Panc1 (cell line): ENCODE measurements at regions not wholly inside any gene's neighbourhood (a gene's known extent, or its start where the extent isn't known, plus 50 kb on each side); places are given as distances from the start of the nearest gene placed in this dataset.

ENCODE experiments used
- ATAC-seq: fragments of 200-7000 bp; cut with Tn5 transposase; 2 replicates; pipeline ENCODE4 v1.9.1; 2020; ENCODE audit warnings: mild to moderate bottlenecking, moderate library complexity
- BruUV-seq: library from RNA; stranded (reverse); fragments of 400-500 nt; replicated peaks from 2 replicates; lab custom pipeline; 2021; lab: Mats Ljungman, UMichigan
- CTCF ChIA-PET: fragments of 300-600 bp; sonication (Branson Sonifier 250); formaldehyde crosslinking; loops from one replicate; lab custom pipeline; 2022; ENCODE audit warnings: antibody characterized with exemption; lab: Charles Lee
- POLR2A ChIA-PET: fragments of 300-600 bp; sonication (Branson Sonifier 250); formaldehyde crosslinking; loops from one replicate; lab custom pipeline; 2022; ENCODE audit warnings: antibody characterized with exemption; lab: Charles Lee
- DNase-seq: peaks from one replicate; pipeline ENCODE4 v3.0.0-alpha.2; 2010; ENCODE audit warnings: low read depth, low spot score
- H3K27ac ChIP-seq: 2 replicates; pipeline ENCODE4 v1.5.1; 2011; ENCODE audit warnings: mild to moderate bottlenecking, low read length, inconsistent platforms
- H3K27me3 ChIP-seq: fragments of 200-500 bp; sonication (Bioruptor generic); 2 replicates; pipeline ENCODE4 v1.6.0; 2014; ENCODE audit warnings: low read length, inconsistent platforms; ENCODE audit not compliant: control insufficient read depth, insufficient read depth
- H3K36me3 ChIP-seq: fragments of 200-500 bp; sonication (Bioruptor generic); 2 replicates; pipeline ENCODE4 v1.5.1; 2014; ENCODE audit warnings: inconsistent platforms, mild to moderate bottlenecking, low read length, moderate library complexity; ENCODE audit not compliant: control insufficient read depth, insufficient read depth
- H3K4me1 ChIP-seq: 2 replicates; pipeline ENCODE4 v1.5.1; 2011; ENCODE audit warnings: inconsistent platforms, mild to moderate bottlenecking, low read length, moderate library complexity; ENCODE audit not compliant: control insufficient read depth, insufficient read depth
- H3K4me3 ChIP-seq, 2 experiments: 2 replicates each; pipeline ENCODE4 v1.5.1; 2011 to 2012; ENCODE audit warnings: low read depth in 2 of 2, low read length in 2 of 2, mild to moderate bottlenecking in 2 of 2, inconsistent platforms in 1 of 2, moderate library complexity in 1 of 2
- H3K9me3 ChIP-seq: fragments of 200-500 bp; sonication (Bioruptor generic); 2 replicates; pipeline ENCODE4 v1.5.1; 2014; ENCODE audit warnings: low read depth, mild to moderate bottlenecking, inconsistent platforms, low read length, moderate library complexity; ENCODE audit not compliant: control insufficient read depth, insufficient read depth
- POLR2AphosphoS5 ChIP-seq: IDR thresholded peaks from 2 replicates; pipeline ENCODE4 v1.6.1; 2012; ENCODE audit warnings: mild to moderate bottlenecking, low read depth, low read length, moderate library complexity
- SIN3A ChIP-seq: IDR thresholded peaks from 2 replicates; pipeline ENCODE4 v1.6.1; 2012; ENCODE audit warnings: low read depth, mild to moderate bottlenecking, low read length, moderate library complexity, borderline replicate concordance; ENCODE audit not compliant: insufficient read depth
- TCF7L2 ChIP-seq: IDR thresholded peaks from 2 replicates; pipeline ENCODE4 v1.6.1; 2011; ENCODE audit warnings: mild to moderate bottlenecking, low read depth, low read length, inconsistent platforms
- in situ Hi-C: cut with HindIII; loops from 2 replicates; pipeline ENCODE4 v1.10.0; 2016; ENCODE audit warnings: low sequenced_read_pairs, low pct_unique_long_range_greater_than_20kb
- intact Hi-C: fragments of 100-400 bp; cut with micrococcal nuclease; formaldehyde crosslinking; loops from one replicate; pipeline ENCODE4 v1.10.0; 2022; ENCODE audit not compliant: unreplicated experiment
- TF ChIP-seq, protein P1 (sequence below): fragments of 450-650 bp; IDR thresholded peaks from 2 replicates; pipeline ENCODE4 v1.5.1; 2017; ENCODE audit warnings: mild to moderate bottlenecking
- TF ChIP-seq, protein P2 (sequence below), 2 experiments: IDR thresholded peaks; 2 replicates each; pipeline ENCODE4 v1.6.1; 2011 to 2012; ENCODE audit warnings: low read depth in 2 of 2, control low read depth in 1 of 2, low read length in 1 of 2, mild to moderate bottlenecking in 1 of 2, moderate library complexity in 1 of 2; ENCODE audit not compliant: insufficient read depth in 1 of 2

DNA sequence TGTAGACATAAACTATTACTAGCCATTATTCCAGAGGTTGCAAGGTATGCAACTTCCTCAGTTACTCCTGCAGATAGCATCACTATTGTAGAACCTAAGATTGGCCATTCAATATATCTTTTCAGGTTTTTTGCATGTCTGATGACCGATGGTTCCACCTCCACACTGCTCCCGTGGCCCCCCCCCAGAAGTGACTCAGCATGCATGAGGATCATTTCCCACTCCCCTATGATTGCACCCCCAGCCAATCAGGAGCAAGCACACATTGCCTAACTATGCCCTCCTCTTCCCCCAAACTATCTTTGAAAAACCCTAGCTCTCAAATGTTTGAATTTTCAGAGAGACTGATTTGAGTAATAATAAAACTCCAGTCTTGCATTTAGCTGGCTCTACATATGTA lies 601.4 kb upstream of the TLE4 start:
- POLR2A ChIA-PET = no interaction called here
- no peak overlapping the region for H3K4me3 ChIP-seq

DNA sequence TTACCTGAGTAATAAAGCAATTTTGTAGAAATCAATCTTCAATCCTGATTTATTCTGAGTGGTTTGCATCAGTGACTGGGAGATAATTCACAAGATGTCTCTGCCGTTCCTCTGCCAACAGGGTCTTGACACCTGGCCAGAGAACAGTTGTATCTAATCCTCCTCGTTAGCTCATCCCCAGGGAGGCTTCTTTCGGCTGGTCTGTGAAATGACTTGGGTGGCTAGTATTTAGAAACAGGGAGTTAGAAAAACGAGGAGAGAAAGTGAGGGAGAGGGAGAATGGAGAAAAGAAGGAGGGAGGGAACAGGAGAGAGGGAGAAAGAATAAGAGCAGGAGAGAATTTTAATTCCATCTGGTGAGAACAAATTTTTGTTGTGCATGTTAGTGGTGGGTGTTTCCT lies 600.2 kb upstream of the TLE4 start:
- TF ChIP-seq TCF7L2 (no peak), POLR2AphosphoS5 (no peak), SIN3A (no peak)
- TF ChIP-seq, protein P1, sequence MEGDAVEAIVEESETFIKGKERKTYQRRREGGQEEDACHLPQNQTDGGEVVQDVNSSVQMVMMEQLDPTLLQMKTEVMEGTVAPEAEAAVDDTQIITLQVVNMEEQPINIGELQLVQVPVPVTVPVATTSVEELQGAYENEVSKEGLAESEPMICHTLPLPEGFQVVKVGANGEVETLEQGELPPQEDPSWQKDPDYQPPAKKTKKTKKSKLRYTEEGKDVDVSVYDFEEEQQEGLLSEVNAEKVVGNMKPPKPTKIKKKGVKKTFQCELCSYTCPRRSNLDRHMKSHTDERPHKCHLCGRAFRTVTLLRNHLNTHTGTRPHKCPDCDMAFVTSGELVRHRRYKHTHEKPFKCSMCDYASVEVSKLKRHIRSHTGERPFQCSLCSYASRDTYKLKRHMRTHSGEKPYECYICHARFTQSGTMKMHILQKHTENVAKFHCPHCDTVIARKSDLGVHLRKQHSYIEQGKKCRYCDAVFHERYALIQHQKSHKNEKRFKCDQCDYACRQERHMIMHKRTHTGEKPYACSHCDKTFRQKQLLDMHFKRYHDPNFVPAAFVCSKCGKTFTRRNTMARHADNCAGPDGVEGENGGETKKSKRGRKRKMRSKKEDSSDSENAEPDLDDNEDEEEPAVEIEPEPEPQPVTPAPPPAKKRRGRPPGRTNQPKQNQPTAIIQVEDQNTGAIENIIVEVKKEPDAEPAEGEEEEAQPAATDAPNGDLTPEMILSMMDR = no peak
- TF ChIP-seq, protein P2, sequence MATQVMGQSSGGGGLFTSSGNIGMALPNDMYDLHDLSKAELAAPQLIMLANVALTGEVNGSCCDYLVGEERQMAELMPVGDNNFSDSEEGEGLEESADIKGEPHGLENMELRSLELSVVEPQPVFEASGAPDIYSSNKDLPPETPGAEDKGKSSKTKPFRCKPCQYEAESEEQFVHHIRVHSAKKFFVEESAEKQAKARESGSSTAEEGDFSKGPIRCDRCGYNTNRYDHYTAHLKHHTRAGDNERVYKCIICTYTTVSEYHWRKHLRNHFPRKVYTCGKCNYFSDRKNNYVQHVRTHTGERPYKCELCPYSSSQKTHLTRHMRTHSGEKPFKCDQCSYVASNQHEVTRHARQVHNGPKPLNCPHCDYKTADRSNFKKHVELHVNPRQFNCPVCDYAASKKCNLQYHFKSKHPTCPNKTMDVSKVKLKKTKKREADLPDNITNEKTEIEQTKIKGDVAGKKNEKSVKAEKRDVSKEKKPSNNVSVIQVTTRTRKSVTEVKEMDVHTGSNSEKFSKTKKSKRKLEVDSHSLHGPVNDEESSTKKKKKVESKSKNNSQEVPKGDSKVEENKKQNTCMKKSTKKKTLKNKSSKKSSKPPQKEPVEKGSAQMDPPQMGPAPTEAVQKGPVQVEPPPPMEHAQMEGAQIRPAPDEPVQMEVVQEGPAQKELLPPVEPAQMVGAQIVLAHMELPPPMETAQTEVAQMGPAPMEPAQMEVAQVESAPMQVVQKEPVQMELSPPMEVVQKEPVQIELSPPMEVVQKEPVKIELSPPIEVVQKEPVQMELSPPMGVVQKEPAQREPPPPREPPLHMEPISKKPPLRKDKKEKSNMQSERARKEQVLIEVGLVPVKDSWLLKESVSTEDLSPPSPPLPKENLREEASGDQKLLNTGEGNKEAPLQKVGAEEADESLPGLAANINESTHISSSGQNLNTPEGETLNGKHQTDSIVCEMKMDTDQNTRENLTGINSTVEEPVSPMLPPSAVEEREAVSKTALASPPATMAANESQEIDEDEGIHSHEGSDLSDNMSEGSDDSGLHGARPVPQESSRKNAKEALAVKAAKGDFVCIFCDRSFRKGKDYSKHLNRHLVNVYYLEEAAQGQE (IDR thresholded peaks at IDR 0.05; ENCODE audit: insufficient read depth in 1 of 2, low read depth in 2 of 2, low read length in 1 of 2) = no peak
- DNase-seq (no peak), ATAC-seq (no peak)
- Histone ChIP-seq H3K4me1 (no peaks in the 10 kb centered on the region), H3K36me3 (no peaks in the 10 kb centered on the region), H3K27ac (no peak overlapping the region), H3K9me3 (no peaks in the 10 kb centered on the region), H3K27me3 (no peaks in the 10 kb centered on the region), H3K4me3 (no peak overlapping the region)
- BruUV-seq = no TSS peak
- in situ Hi-C loops (no loop called here), intact Hi-C loops (no loop called here)
- ChIA-PET CTCF (no interaction called here), POLR2A (no interaction called here)

More for the DNA sequence above, 601.4 kb upstream of the TLE4 start:
- Histone ChIP-seq H3K27ac (no peak overlapping the region), H3K4me1 (no peaks in the 10 kb centered on the region), H3K27me3 (no peaks in the 10 kb centered on the region), H3K9me3 (no peaks in the 10 kb centered on the region), H3K36me3 (no peaks in the 10 kb centered on the region)
- intact Hi-C loops = no loop called here
- ATAC-seq = no peak
- CTCF ChIA-PET = interaction anchor here (0.7 kb wide), 1 partner anchor 11 kb away, joined by 3 read pairs; no protein-coding TSS in a partner anchor
- BruUV-seq = no TSS peak
- TF ChIP-seq SIN3A = no peak
- TF ChIP-seq, protein P1 = no peak
- TF ChIP-seq, protein P2 (IDR thresholded peaks at IDR 0.05; ENCODE audit: insufficient read depth in 1 of 2, low read depth in 2 of 2, low read length in 1 of 2) = no peak
- DNase-seq = no peak
- in situ Hi-C loops = no loop called here
